ENCODE measurements at regions not wholly inside any gene's neighbourhood (a gene's known extent, or its start where the extent isn't known, plus 50 kb on each side); places are given as distances from the start of the nearest gene placed in this dataset.

DNA sequence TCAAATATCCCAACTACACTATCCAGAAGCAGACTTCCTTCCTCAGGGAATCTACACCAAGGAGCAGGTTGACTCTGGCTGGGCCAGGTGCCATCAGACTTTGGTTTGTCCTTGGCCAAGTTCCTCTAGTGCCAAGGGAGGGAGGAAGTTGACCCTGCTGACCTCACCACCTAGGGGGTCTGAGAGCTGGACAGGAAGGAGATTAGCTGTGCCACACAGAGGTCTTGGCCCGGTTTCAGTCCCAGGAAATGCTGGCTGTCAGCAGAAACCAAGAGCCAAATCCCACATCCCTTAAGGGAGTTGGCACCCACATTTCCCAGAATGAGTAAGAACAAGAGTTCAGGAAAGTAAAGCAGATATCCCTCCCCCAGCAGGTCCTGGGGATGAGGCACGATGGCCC lies 178.2 kb downstream of the SALL1 start:
- H3K9me3 ChIP-seq (ENCODE audit: control insufficient read depth in 5 of 5, low read length in 5 of 5): no peaks in the 10 kb centered on the region
- no peak overlapping the region for H3K9ac ChIP-seq (ENCODE audit: low read length in 5 of 5)
- no peaks in the 10 kb centered on the region for H3K36me3 ChIP-seq (ENCODE audit: control insufficient read depth in 5 of 5, insufficient read depth in 5 of 5, low read length in 5 of 5)
- H3K4me3 ChIP-seq (ENCODE audit: low read depth in 1 of 5, low read length in 5 of 5): no peak overlapping the region
- H3K4me1 ChIP-seq (ENCODE audit: control insufficient read depth in 5 of 5, insufficient read depth in 5 of 5, low read length in 5 of 5): no peaks in the 10 kb centered on the region
- no peak overlapping the region for H3K27ac ChIP-seq (ENCODE audit: low read depth, low read length)
- peaks cover 0 to 6% (median 3%) of the 10 kb centered on the region in 5 donors for H3K27me3 ChIP-seq (ENCODE audit: control insufficient read depth in 5 of 5, insufficient read depth in 4 of 5, low read length in 5 of 5)

GRCh38 chr16:50970281-50970680 lies 180.8 kb downstream of the SALL1 start:
- no peaks in the 10 kb centered on the region for H3K4me1 ChIP-seq (ENCODE audit: control insufficient read depth in 5 of 5, insufficient read depth in 5 of 5, low read length in 5 of 5)
- no peaks in the 10 kb centered on the region for H3K9me3 ChIP-seq (ENCODE audit: control insufficient read depth in 5 of 5, low read length in 5 of 5)
- H3K4me3 ChIP-seq (ENCODE audit: low read depth in 1 of 5, low read length in 5 of 5): no peak overlapping the region
- H3K9ac ChIP-seq (ENCODE audit: low read length in 5 of 5): no peak overlapping the region
- H3K27me3 ChIP-seq (ENCODE audit: control insufficient read depth in 5 of 5, insufficient read depth in 4 of 5, low read length in 5 of 5): peaks cover 0 to 10% (median 0%) of the 10 kb centered on the region in 5 donors
- H3K27ac ChIP-seq (ENCODE audit: low read depth, low read length): no peak overlapping the region
- H3K36me3 ChIP-seq (ENCODE audit: control insufficient read depth in 5 of 5, insufficient read depth in 5 of 5, low read length in 5 of 5): no peaks in the 10 kb centered on the region

DNA sequence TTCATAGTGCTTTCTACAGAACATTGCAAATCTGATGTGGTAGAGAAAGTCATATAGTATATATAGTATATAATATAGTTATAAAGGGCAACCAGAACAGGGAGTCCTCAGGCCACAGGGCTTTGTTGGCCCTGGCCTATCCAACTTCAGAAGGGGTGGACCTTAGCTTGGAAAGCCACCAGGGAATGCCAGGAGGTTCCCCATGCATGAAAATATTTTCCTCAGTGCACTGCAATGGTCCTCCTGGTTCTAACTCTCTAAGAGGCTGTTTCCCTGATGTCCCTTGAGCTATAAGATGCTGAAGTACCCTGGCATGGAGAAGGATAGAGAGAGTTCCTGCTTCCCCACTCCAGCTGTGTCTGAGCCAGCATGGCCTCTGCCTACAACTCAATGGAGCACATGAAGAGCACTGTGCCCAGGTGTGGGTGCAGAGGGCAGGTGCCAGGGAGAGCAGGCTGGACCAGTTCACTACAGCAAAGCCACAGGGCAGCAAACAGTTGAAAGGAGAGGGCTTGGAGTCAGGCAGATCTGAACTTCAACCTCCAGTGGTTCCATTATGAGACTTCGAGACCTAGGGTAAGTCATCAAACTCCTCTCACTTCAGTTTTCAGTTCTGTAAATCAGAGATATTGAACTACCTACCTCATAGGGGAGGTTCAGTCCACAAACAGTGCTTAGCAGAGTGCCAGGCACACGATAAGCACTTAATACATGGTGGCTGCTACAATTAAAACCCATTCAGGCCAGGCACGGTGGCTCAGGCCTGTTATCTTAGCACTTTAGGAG lies 183.1 kb downstream of the SALL1 start:
- Histone ChIP-seq H3K4me3 (ENCODE audit: low read depth in 1 of 5, low read length in 5 of 5) (no peak overlapping the region), H3K27ac (ENCODE audit: low read depth, low read length) (no peak overlapping the region), H3K9me3 (ENCODE audit: control insufficient read depth in 5 of 5, low read length in 5 of 5) (no peaks in the 10 kb centered on the region), H3K36me3 (ENCODE audit: control insufficient read depth in 5 of 5, insufficient read depth in 5 of 5, low read length in 5 of 5) (no peaks in the 10 kb centered on the region), H3K9ac (ENCODE audit: low read length in 5 of 5) (no peak overlapping the region), H3K27me3 (ENCODE audit: control insufficient read depth in 5 of 5, insufficient read depth in 4 of 5, low read length in 5 of 5) (peaks cover 0 to 4% (median 0%) of the 10 kb centered on the region in 5 donors), H3K4me1 (ENCODE audit: control insufficient read depth in 5 of 5, insufficient read depth in 5 of 5, low read length in 5 of 5) (no peaks in the 10 kb centered on the region)

DNA sequence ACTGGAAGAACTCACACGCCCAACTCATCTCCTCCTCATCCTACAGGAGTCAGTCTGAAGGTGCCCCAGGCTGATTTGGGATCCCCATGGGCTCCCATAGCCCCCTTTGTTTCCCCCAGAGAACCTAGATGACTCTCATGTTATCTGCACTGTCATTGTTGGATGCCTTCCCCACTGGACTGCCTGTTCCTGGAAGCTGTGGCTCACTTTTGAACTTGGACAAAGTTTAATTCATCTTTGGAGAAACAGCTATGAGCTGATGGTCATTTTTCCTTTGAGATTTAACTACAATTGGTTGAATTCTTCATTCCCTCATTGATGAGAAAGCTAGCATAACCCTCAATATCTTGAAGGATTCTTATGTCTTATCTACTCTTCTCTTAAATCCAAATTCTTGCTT lies 186.6 kb downstream of the SALL1 start:
- Histone ChIP-seq H3K9me3 (ENCODE audit: control insufficient read depth in 5 of 5, low read length in 5 of 5) (no peaks in the 10 kb centered on the region), H3K4me3 (ENCODE audit: low read depth in 1 of 5, low read length in 5 of 5) (no peak overlapping the region), H3K36me3 (ENCODE audit: control insufficient read depth in 5 of 5, insufficient read depth in 5 of 5, low read length in 5 of 5) (no peaks in the 10 kb centered on the region), H3K4me1 (ENCODE audit: control insufficient read depth in 5 of 5, insufficient read depth in 5 of 5, low read length in 5 of 5) (no peaks in the 10 kb centered on the region), H3K27ac (ENCODE audit: low read depth, low read length) (no peak overlapping the region), H3K9ac (ENCODE audit: low read length in 5 of 5) (no peak overlapping the region), H3K27me3 (ENCODE audit: control insufficient read depth in 5 of 5, insufficient read depth in 4 of 5, low read length in 5 of 5) (peaks cover 0 to 4% (median 0%) of the 10 kb centered on the region in 5 donors)

DNA sequence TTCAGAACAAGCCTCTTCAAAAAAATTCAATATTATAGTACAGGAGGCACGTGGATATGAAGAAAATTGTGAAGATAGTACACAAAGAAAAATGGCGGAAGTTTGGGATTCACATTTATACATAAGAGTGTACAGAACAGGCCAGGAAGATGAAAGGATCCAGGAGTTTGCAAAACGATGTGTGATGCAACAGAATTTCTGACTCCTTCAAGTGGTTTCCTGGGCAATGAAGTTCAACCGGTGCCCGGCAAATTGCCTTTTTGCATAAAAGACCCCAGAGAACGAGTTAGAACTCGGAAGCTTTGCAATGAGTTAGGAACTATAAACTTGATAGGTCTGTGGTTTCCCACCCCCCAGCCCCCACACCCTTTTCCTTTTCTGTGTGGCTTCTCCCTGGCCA lies 189.1 kb downstream of the SALL1 start:
- Histone ChIP-seq H3K9me3 (ENCODE audit: control insufficient read depth in 5 of 5, low read length in 5 of 5) (no peaks in the 10 kb centered on the region), H3K27ac (ENCODE audit: low read depth, low read length) (no peak overlapping the region), H3K4me1 (ENCODE audit: control insufficient read depth in 5 of 5, insufficient read depth in 5 of 5, low read length in 5 of 5) (no peaks in the 10 kb centered on the region), H3K9ac (ENCODE audit: low read length in 5 of 5) (no peak overlapping the region), H3K27me3 (ENCODE audit: control insufficient read depth in 5 of 5, insufficient read depth in 4 of 5, low read length in 5 of 5) (peaks cover 0 to 4% (median 0%) of the 10 kb centered on the region in 5 donors), H3K36me3 (ENCODE audit: control insufficient read depth in 5 of 5, insufficient read depth in 5 of 5, low read length in 5 of 5) (no peaks in the 10 kb centered on the region), H3K4me3 (ENCODE audit: low read depth in 1 of 5, low read length in 5 of 5) (no peak overlapping the region)

DNA sequence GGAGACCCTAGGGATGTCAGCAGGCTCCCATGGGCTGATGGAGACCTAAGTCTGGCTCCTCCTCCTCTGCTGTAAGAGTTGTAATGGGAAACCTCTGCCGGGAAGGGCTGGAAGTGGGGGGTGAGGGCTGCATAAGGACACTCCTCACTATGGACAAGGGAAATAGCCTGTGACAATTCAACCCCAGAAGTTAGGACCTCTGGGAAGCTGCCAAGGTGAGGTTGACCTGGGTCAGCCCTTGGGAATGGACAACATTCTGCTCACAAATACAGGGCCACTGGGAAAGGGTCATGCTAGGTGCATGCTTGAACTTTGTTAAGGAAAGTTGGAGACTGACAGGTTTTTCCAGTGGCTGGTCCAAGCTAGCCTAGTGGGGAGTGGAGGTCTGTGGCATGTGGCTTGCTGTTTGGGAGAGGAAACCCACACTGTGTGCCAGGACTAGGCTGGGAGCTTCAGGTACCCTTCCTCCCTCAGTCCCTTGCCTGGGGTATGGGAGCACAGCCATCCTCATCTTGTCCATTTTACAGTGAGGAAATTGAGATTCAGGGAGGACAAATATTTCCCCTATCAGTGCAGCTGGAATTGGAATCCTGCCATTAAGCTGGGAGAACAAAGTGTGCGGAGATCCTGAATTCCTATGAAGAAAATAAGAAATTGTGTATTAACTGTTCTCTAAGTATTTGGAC lies 190.4 kb downstream of the SALL1 start:
- H3K4me1 ChIP-seq (ENCODE audit: control insufficient read depth in 5 of 5, insufficient read depth in 5 of 5, low read length in 5 of 5): no peaks in the 10 kb centered on the region
- H3K9ac ChIP-seq (ENCODE audit: low read length in 5 of 5): no peak overlapping the region
- no peaks in the 10 kb centered on the region for H3K9me3 ChIP-seq (ENCODE audit: control insufficient read depth in 5 of 5, low read length in 5 of 5)
- peaks cover 0 to 3% (median 0%) of the 10 kb centered on the region in 5 donors for H3K27me3 ChIP-seq (ENCODE audit: control insufficient read depth in 5 of 5, insufficient read depth in 4 of 5, low read length in 5 of 5)
- no peaks in the 10 kb centered on the region for H3K36me3 ChIP-seq (ENCODE audit: control insufficient read depth in 5 of 5, insufficient read depth in 5 of 5, low read length in 5 of 5)
- no peak overlapping the region for H3K4me3 ChIP-seq (ENCODE audit: low read depth in 1 of 5, low read length in 5 of 5)
- H3K27ac ChIP-seq (ENCODE audit: low read depth, low read length): no peak overlapping the region

DNA sequence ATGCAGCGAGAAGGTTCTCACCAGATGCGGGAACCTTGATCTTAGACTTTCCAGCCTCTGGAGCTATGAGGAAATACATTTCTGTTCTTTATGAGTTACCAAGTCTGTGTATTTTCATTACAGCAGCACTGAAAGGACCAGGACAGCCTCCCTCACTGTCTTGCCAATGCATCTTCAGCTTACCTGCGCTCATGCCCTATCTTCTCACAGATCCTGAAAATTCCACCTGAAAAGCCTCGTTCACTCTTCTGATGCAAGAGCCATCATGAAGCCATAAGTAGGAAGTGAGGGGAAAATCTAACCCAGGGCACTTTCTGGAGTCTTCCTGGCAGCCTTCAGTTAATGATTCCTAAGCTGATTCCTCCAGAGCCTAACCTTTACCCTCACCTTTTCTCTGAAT lies 194.0 kb downstream of the SALL1 start:
- Histone ChIP-seq H3K9me3 (ENCODE audit: control insufficient read depth in 5 of 5, low read length in 5 of 5) (no peaks in the 10 kb centered on the region), H3K27me3 (ENCODE audit: control insufficient read depth in 5 of 5, insufficient read depth in 4 of 5, low read length in 5 of 5) (peaks cover 0 to 3% (median 0%) of the 10 kb centered on the region in 5 donors), H3K4me1 (ENCODE audit: control insufficient read depth in 5 of 5, insufficient read depth in 5 of 5, low read length in 5 of 5) (no peaks in the 10 kb centered on the region), H3K27ac (ENCODE audit: low read depth, low read length) (no peak overlapping the region), H3K4me3 (ENCODE audit: low read depth in 1 of 5, low read length in 5 of 5) (no peak overlapping the region), H3K9ac (ENCODE audit: low read length in 5 of 5) (no peak overlapping the region), H3K36me3 (ENCODE audit: control insufficient read depth in 5 of 5, insufficient read depth in 5 of 5, low read length in 5 of 5) (no peaks in the 10 kb centered on the region)

DNA sequence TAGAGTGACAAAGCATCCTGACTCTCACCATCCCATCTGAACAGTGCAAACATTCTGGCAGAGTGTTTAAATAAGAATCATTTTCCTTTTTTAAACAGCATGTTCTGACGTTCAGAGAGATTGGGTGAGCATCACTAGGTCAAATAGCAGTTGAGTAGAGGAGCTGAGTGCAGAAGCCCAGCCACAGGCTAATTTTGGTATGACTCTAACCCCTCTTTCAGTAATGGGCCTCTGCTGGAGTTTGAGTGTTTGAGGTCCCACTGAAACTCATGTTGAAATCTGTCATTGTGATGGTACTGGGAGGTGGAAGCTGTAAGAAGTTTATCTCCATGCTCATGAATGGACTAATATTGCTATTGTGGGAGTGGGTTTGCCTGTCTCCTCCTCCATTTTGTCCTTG lies 194.4 kb downstream of the SALL1 start:
- Histone ChIP-seq H3K36me3 (ENCODE audit: control insufficient read depth in 5 of 5, insufficient read depth in 5 of 5, low read length in 5 of 5) (no peaks in the 10 kb centered on the region), H3K9me3 (ENCODE audit: control insufficient read depth in 5 of 5, low read length in 5 of 5) (no peaks in the 10 kb centered on the region), H3K4me3 (ENCODE audit: low read depth in 1 of 5, low read length in 5 of 5) (no peak overlapping the region), H3K27me3 (ENCODE audit: control insufficient read depth in 5 of 5, insufficient read depth in 4 of 5, low read length in 5 of 5) (peaks cover 0 to 3% (median 0%) of the 10 kb centered on the region in 5 donors), H3K4me1 (ENCODE audit: control insufficient read depth in 5 of 5, insufficient read depth in 5 of 5, low read length in 5 of 5) (no peaks in the 10 kb centered on the region), H3K9ac (ENCODE audit: low read length in 5 of 5) (no peak overlapping the region), H3K27ac (ENCODE audit: low read depth, low read length) (no peak overlapping the region)

- no peaks in the 10 kb centered on the region for H3K36me3 ChIP-seq (ENCODE audit: control insufficient read depth in 5 of 5, insufficient read depth in 5 of 5, low read length in 5 of 5)
- H3K27me3 ChIP-seq (ENCODE audit: control insufficient read depth in 5 of 5, insufficient read depth in 4 of 5, low read length in 5 of 5): peaks cover 0 to 5% (median 3%) of the 10 kb centered on the region in 5 donors
- no peak overlapping the region for H3K27ac ChIP-seq (ENCODE audit: low read depth, low read length)
- H3K4me3 ChIP-seq (ENCODE audit: low read depth in 1 of 5, low read length in 5 of 5): no peak overlapping the region
- H3K4me1 ChIP-seq (ENCODE audit: control insufficient read depth in 5 of 5, insufficient read depth in 5 of 5, low read length in 5 of 5): no peaks in the 10 kb centered on the region
- no peak overlapping the region for H3K9ac ChIP-seq (ENCODE audit: low read length in 5 of 5)
- no peaks in the 10 kb centered on the region for H3K9me3 ChIP-seq (ENCODE audit: control insufficient read depth in 5 of 5, low read length in 5 of 5)
Measured at GRCh38 chr16:50955311-50955710, 195.8 kb downstream of the SALL1 start.

- Histone ChIP-seq H3K4me1 (ENCODE audit: control insufficient read depth in 5 of 5, insufficient read depth in 5 of 5, low read length in 5 of 5) (no peaks in the 10 kb centered on the region), H3K9ac (ENCODE audit: low read length in 5 of 5) (no peak overlapping the region), H3K27me3 (ENCODE audit: control insufficient read depth in 5 of 5, insufficient read depth in 4 of 5, low read length in 5 of 5) (peaks cover 0 to 6% (median 3%) of the 10 kb centered on the region in 5 donors), H3K9me3 (ENCODE audit: control insufficient read depth in 5 of 5, low read length in 5 of 5) (no peaks in the 10 kb centered on the region), H3K36me3 (ENCODE audit: control insufficient read depth in 5 of 5, insufficient read depth in 5 of 5, low read length in 5 of 5) (no peaks in the 10 kb centered on the region), H3K4me3 (ENCODE audit: low read depth in 1 of 5, low read length in 5 of 5) (no peak overlapping the region), H3K27ac (ENCODE audit: low read depth, low read length) (no peak overlapping the region)
Measured at GRCh38 chr16:50954469-50954868, 196.6 kb downstream of the SALL1 start.
